Osteocyte (in vitro differentiated cells): ENCODE measurements at regions not wholly inside any gene's neighbourhood (a gene's known extent, or its start where the extent isn't known, plus 50 kb on each side); places are given as distances from the start of the nearest gene placed in this dataset.

Experiments used
- DNase-seq: peaks from one replicate; pipeline ENCODE4 v3.0.0; 2021; ENCODE audit warnings: mixed read lengths; ENCODE audit not compliant: unreplicated experiment; ENCODE audit errors: extremely low spot score
- H3K27ac Mint-ChIP-seq: one replicate; pipeline ENCODE4 v1.8.0; 2021; ENCODE audit warnings: mild to moderate bottlenecking, mixed read lengths; ENCODE audit not compliant: unreplicated experiment
- H3K27me3 Mint-ChIP-seq: one replicate; pipeline ENCODE4 v1.8.0; 2021; ENCODE audit warnings: mixed read lengths; ENCODE audit not compliant: unreplicated experiment
- H3K36me3 Mint-ChIP-seq: one replicate; pipeline ENCODE4 v1.8.0; 2021; ENCODE audit warnings: mixed read lengths; ENCODE audit not compliant: unreplicated experiment
- H3K4me1 Mint-ChIP-seq: one replicate; pipeline ENCODE4 v1.8.0; 2021; ENCODE audit warnings: mixed read lengths; ENCODE audit not compliant: unreplicated experiment
- H3K4me3 Mint-ChIP-seq: one replicate; pipeline ENCODE4 v1.8.0; 2021; ENCODE audit warnings: mild to moderate bottlenecking, moderate library complexity, mixed read lengths; ENCODE audit not compliant: unreplicated experiment
- H3K9me3 Mint-ChIP-seq: one replicate; pipeline ENCODE4 v1.8.0; 2021; ENCODE audit warnings: mixed read lengths; ENCODE audit not compliant: unreplicated experiment
- TF ChIP-seq, protein P1 (sequence below): fragments of 200-600 bp; sonication (generic); IDR thresholded peaks from 2 replicates; pipeline ENCODE4 v1.5.0; 2021; ENCODE audit warnings: antibody characterized with exemption, mild to moderate bottlenecking, moderate library complexity

DNA sequence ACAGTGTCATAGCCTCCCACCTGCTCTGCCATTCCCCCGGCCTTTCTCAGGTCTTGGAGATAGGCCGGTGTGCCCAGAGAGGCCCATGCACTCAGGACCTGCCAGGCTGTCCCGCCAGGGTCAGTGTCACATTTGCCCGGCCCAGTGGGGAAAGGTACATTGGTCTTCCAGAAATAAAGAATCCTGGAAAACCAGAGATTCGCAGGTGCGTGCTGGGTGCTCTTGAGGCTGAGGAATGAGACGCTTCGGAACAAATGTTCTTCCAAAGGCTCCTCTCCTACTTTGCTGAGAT, 205.8 kb upstream of the RTL1 start:
- no peak overlapping the region for H3K27ac Mint-ChIP-seq
- no peak overlapping the region for H3K4me3 Mint-ChIP-seq
- H3K9me3 Mint-ChIP-seq, result peaks cover 15% of the 10 kb centered on the region
- H3K27me3 Mint-ChIP-seq, result no peaks in the 10 kb centered on the region
- H3K36me3 Mint-ChIP-seq, result no peaks in the 10 kb centered on the region
- DNase-seq, result peak; percentile 76
- TF ChIP-seq, protein P1, sequence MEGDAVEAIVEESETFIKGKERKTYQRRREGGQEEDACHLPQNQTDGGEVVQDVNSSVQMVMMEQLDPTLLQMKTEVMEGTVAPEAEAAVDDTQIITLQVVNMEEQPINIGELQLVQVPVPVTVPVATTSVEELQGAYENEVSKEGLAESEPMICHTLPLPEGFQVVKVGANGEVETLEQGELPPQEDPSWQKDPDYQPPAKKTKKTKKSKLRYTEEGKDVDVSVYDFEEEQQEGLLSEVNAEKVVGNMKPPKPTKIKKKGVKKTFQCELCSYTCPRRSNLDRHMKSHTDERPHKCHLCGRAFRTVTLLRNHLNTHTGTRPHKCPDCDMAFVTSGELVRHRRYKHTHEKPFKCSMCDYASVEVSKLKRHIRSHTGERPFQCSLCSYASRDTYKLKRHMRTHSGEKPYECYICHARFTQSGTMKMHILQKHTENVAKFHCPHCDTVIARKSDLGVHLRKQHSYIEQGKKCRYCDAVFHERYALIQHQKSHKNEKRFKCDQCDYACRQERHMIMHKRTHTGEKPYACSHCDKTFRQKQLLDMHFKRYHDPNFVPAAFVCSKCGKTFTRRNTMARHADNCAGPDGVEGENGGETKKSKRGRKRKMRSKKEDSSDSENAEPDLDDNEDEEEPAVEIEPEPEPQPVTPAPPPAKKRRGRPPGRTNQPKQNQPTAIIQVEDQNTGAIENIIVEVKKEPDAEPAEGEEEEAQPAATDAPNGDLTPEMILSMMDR, result no peak
- no peaks in the 10 kb centered on the region for H3K4me1 Mint-ChIP-seq

- TF ChIP-seq, protein P1, result no peak
- peak; percentile 81 for DNase-seq
- H3K4me3 Mint-ChIP-seq, result no peak overlapping the region
- peaks cover 3% of the 10 kb centered on the region for H3K27me3 Mint-ChIP-seq
- H3K36me3 Mint-ChIP-seq, result no peaks in the 10 kb centered on the region
- H3K9me3 Mint-ChIP-seq, result peaks cover 15% of the 10 kb centered on the region
- no peaks in the 10 kb centered on the region for H3K4me1 Mint-ChIP-seq
- H3K27ac Mint-ChIP-seq, result no peak overlapping the region
These were observed 206.6 kb upstream of the RTL1 start for GRCh38 chr14:101109981-101110728.

GRCh38 chr14:101110729-101111619, 207.5 kb upstream of the RTL1 start:
- TF ChIP-seq, protein P1, result no peak
- H3K4me3 Mint-ChIP-seq, result no peak overlapping the region
- H3K27me3 Mint-ChIP-seq, result peaks cover 4% of the 10 kb centered on the region
- peaks cover 15% of the 10 kb centered on the region for H3K9me3 Mint-ChIP-seq
- DNase-seq, result peak; percentile 78
- H3K4me1 Mint-ChIP-seq, result no peaks in the 10 kb centered on the region
- no peak overlapping the region for H3K27ac Mint-ChIP-seq
- no peaks in the 10 kb centered on the region for H3K36me3 Mint-ChIP-seq

- H3K27ac Mint-ChIP-seq, result no peak overlapping the region
These were observed 208.2 kb upstream of the RTL1 start for GRCh38 chr14:101111620-101112290.

More at GRCh38 chr14:101111620-101112290, 208.2 kb upstream of the RTL1 start:
- H3K36me3 Mint-ChIP-seq, result no peaks in the 10 kb centered on the region
- H3K27me3 Mint-ChIP-seq, result peaks cover 4% of the 10 kb centered on the region
- H3K4me3 Mint-ChIP-seq, result no peak overlapping the region
- peaks cover 9% of the 10 kb centered on the region for H3K9me3 Mint-ChIP-seq
- peak; percentile 81 for DNase-seq
- TF ChIP-seq, protein P1, result no peak
- H3K4me1 Mint-ChIP-seq, result no peaks in the 10 kb centered on the region
